H1 (cell line): ENCODE measurements at regions not wholly inside any gene's neighbourhood (a gene's known extent, or its start where the extent isn't known, plus 50 kb on each side); places are given as distances from the start of the nearest gene placed in this dataset.

ENCODE experiments used
- CTCF ChIA-PET: fragments of 300-600 bp; sonication (Branson Sonifier 250); formaldehyde crosslinking; loops from one replicate; lab custom pipeline; 2021; ENCODE audit not compliant: partially characterized antibody; lab: Charles Lee
- POLR2A ChIA-PET: fragments of 300-600 bp; sonication (Branson Sonifier 250); formaldehyde crosslinking; loops from one replicate; lab custom pipeline; 2021; ENCODE audit warnings: inconsistent platforms; ENCODE audit not compliant: partially characterized antibody; lab: Charles Lee
- DNase-seq, 2 experiments: peaks; one replicate each; pipeline versions ENCODE4 v3.0.0 to v3.0.0-alpha.2; 2010 to 2022; ENCODE audit warnings: low spot score in 2 of 2, low read depth in 1 of 2, mixed read lengths in 1 of 2
- FAIRE-seq: peaks from 2 replicates; lab custom pipeline; 2011; peaks lifted over from hg19 to GRCh38; lab: Jason Lieb, UNC
- H2AFZ ChIP-seq: 2 replicates; pipeline ENCODE4 v1.8.1; 2012; ENCODE audit warnings: low read length, inconsistent platforms
- H2AK5ac ChIP-seq: 2 replicates; pipeline ENCODE4 v1.6.1; 2013; ENCODE audit warnings: low read depth, low read length
- H2BK120ac ChIP-seq: replicated peaks from 2 replicates; pipeline ENCODE3; 2013; ENCODE audit warnings: low read depth, low read length, inconsistent platforms
- H2BK12ac ChIP-seq: 2 replicates; pipeline ENCODE4 v1.6.1; 2013; ENCODE audit warnings: low read depth, low read length
- H2BK15ac ChIP-seq: 2 replicates; pipeline ENCODE4 v1.6.1; 2013; ENCODE audit warnings: low read length
- H2BK20ac ChIP-seq: 2 replicates; pipeline ENCODE4 v1.6.1; 2013; ENCODE audit warnings: low read length
- H2BK5ac ChIP-seq: 2 replicates; pipeline ENCODE4 v1.6.1; 2013; ENCODE audit warnings: low read depth, low read length
- H3K14ac ChIP-seq: 2 replicates; pipeline ENCODE4 v1.6.1; 2013; ENCODE audit warnings: inconsistent platforms; ENCODE audit not compliant: insufficient read length
- H3K18ac ChIP-seq: 2 replicates; pipeline ENCODE4 v1.6.1; 2013; ENCODE audit warnings: low read length; ENCODE audit errors: extremely low read depth
- H3K23ac ChIP-seq: 2 replicates; pipeline ENCODE4 v1.6.1; 2013; ENCODE audit warnings: inconsistent platforms; ENCODE audit not compliant: insufficient read length
- H3K23me2 ChIP-seq: 2 replicates; pipeline ENCODE4 v1.6.1; 2013; ENCODE audit warnings: low read depth, low read length
- H3K27ac ChIP-seq: 2 replicates; pipeline ENCODE4 v1.6.1; 2011; ENCODE audit warnings: low read depth, low read length, inconsistent platforms
- H3K27me3 ChIP-seq, 4 experiments: replicated peaks in 1 of 4; 1 replicate in 1 of 4; 2 replicates in 3 of 4; pipeline versions ENCODE4 v1.6.1 to v1.8.1; 2011 to 2013; ENCODE audit warnings: low read length in 3 of 4, mild to moderate bottlenecking in 3 of 4, inconsistent platforms in 2 of 4, mixed read lengths in 2 of 4, moderate library complexity in 1 of 4; ENCODE audit not compliant: control insufficient read depth in 3 of 4, insufficient read depth in 3 of 4; ENCODE audit errors: extremely low read depth in 1 of 4
- H3K36me3 ChIP-seq, 4 experiments: 2 replicates each; pipeline versions ENCODE4 v1.6.1 to v1.8.1; 2011 to 2013; ENCODE audit warnings: mild to moderate bottlenecking in 4 of 4, low read length in 3 of 4, moderate library complexity in 2 of 4, control low read depth in 1 of 4, inconsistent platforms in 1 of 4; ENCODE audit not compliant: insufficient read depth in 4 of 4, control insufficient read depth in 2 of 4
- H3K4ac ChIP-seq: replicated peaks from 2 replicates; pipeline ENCODE3; 2013; ENCODE audit warnings: low read length, low read depth, mixed read lengths, inconsistent platforms; ENCODE audit not compliant: insufficient read length
- H3K4me1 ChIP-seq, 4 experiments: replicated peaks in 1 of 4; 1 replicate in 1 of 4; 2 replicates in 3 of 4; pipeline versions ENCODE4 v1.6.1 to v1.8.1; 2011 to 2013; ENCODE audit warnings: low read length in 3 of 4, inconsistent platforms in 2 of 4, mixed read lengths in 1 of 4; ENCODE audit not compliant: insufficient read depth in 4 of 4, control insufficient read depth in 3 of 4
- H3K4me2 ChIP-seq, 2 experiments: 2 replicates each; pipeline versions ENCODE4 v1.6.1 to v1.8.1; 2011 to 2013; ENCODE audit warnings: low read depth in 2 of 2, low read length in 2 of 2, control low read depth in 1 of 2, inconsistent platforms in 1 of 2, mild to moderate bottlenecking in 1 of 2; ENCODE audit not compliant: insufficient read depth in 1 of 2
- H3K4me3 ChIP-seq, 4 experiments: fragments of 200-600, 300-600 bp in 1 of 4; sonication (generic), shearing (Covaris generic), sonication (Bioruptor Twin) in 1 of 4; 2 replicates each; pipeline versions ENCODE4 v1.5.1 to v1.8.1; 2011 to 2016; ENCODE audit warnings: low read length in 4 of 4, low read depth in 3 of 4, control low read depth in 2 of 4, inconsistent platforms in 2 of 4, mild to moderate bottlenecking in 2 of 4, mixed read lengths in 1 of 4, moderate library complexity in 1 of 4; ENCODE audit not compliant: insufficient read depth in 2 of 4; ENCODE audit errors: extremely low read depth in 1 of 4
- H3K56ac ChIP-seq: replicated peaks from 2 replicates; pipeline ENCODE3; 2013; ENCODE audit warnings: low read depth, mild to moderate bottlenecking, mixed read lengths, low read length, inconsistent platforms; ENCODE audit not compliant: insufficient read length
- H3K79me1 ChIP-seq: 2 replicates; pipeline ENCODE4 v1.6.1; 2013; ENCODE audit warnings: low read depth, low read length, control low read depth
- H3K79me2 ChIP-seq, 2 experiments: 2 replicates each; pipeline versions ENCODE4 v1.6.1 to v1.8.1; 2012 to 2013; ENCODE audit warnings: low read length in 2 of 2, mild to moderate bottlenecking in 2 of 2, inconsistent platforms in 1 of 2; ENCODE audit not compliant: insufficient read depth in 2 of 2, control insufficient read depth in 1 of 2
- H3K9ac ChIP-seq, 4 experiments: replicated peaks in 1 of 4; 1 replicate in 1 of 4; 2 replicates in 3 of 4; pipeline versions ENCODE4 v1.6.1 to v1.8.1; 2011 to 2013; ENCODE audit warnings: low read depth in 3 of 4, low read length in 3 of 4, control low read depth in 2 of 4, mild to moderate bottlenecking in 2 of 4, moderate library complexity in 2 of 4, inconsistent platforms in 1 of 4; ENCODE audit errors: extremely low read depth in 1 of 4
- H3K9me3 ChIP-seq, 2 experiments: 2 replicates each; pipeline versions ENCODE4 v1.6.1 to v1.8.1; 2012 to 2013; ENCODE audit warnings: mild to moderate bottlenecking in 2 of 2, moderate library complexity in 2 of 2, control low read depth in 1 of 2, inconsistent platforms in 1 of 2, low read depth in 1 of 2, low read length in 1 of 2, mixed read lengths in 1 of 2; ENCODE audit not compliant: insufficient read depth in 2 of 2
- H4K20me1 ChIP-seq, 2 experiments: replicated peaks in 1 of 2; 2 replicates each; pipeline versions ENCODE3 to v1.8.1; 2011 to 2013; ENCODE audit warnings: inconsistent platforms in 2 of 2, low read length in 2 of 2, mild to moderate bottlenecking in 1 of 2; ENCODE audit not compliant: insufficient read depth in 2 of 2, control insufficient read depth in 1 of 2
- H4K5ac ChIP-seq: 2 replicates; pipeline ENCODE4 v1.6.1; 2013; ENCODE audit warnings: low read length, low read depth, mixed read lengths, inconsistent platforms; ENCODE audit not compliant: insufficient read length
- H4K8ac ChIP-seq: 2 replicates; pipeline ENCODE4 v1.8.0; 2013; ENCODE audit warnings: mild to moderate bottlenecking, moderate library complexity, low read length, inconsistent platforms; ENCODE audit not compliant: insufficient read depth; ENCODE audit errors: extremely low read depth
- H4K91ac ChIP-seq: replicated peaks from 2 replicates; pipeline ENCODE3; 2013; ENCODE audit warnings: low read length, mixed read lengths, inconsistent platforms; ENCODE audit not compliant: insufficient read length
- MAX ChIP-seq: IDR thresholded peaks from 2 replicates; pipeline ENCODE4 v1.6.1; 2012; ENCODE audit warnings: inconsistent platforms
- RFX5 ChIP-seq: IDR thresholded peaks from 2 replicates; pipeline ENCODE4 v1.6.1; 2011; ENCODE audit warnings: low read depth, low read length, improper control_type of control experiment, borderline replicate concordance
- WGBS, 2 experiments: shearing (Covaris generic) in 1 of 2; methylation state at CpG; one replicate each; pipeline versions ENCODE4 v1.1.6 to v1.1.7; 2013 to 2015; ENCODE audit warnings: low lambda C conversion rate in 2 of 2, mixed read lengths in 2 of 2, inconsistent platforms in 1 of 2, low coverage in 1 of 2, missing lambda C conversion rate in 1 of 2; ENCODE audit not compliant: insufficient replicate concordance in 2 of 2, insufficient coverage in 1 of 2, insufficient read length in 1 of 2; ENCODE audit errors: extremely low coverage in 1 of 2, missing lambda C conversion rate in 1 of 2; 5-methylcytosine and 5-hydroxymethylcytosine counted together

- peak overlapping the region; percentile 16 for H4K91ac ChIP-seq
- peak overlapping the region; percentile 97; the same call in 1 of the 2 replicates for H2BK5ac ChIP-seq
- peak overlapping the region; percentile 74 for H4K5ac ChIP-seq
- H4K20me1 ChIP-seq: no peaks in the 10 kb centered on the region
- H4K8ac ChIP-seq: 0 out of 2 replicates have a peak overlapping the region, but pooled peaks have one; percentile 11
- H3K9me3 ChIP-seq: no peaks in the 10 kb centered on the region
- DNase-seq (peak in 1 of 2 experiments; percentile 58), FAIRE-seq (no peak)
- H3K56ac ChIP-seq: peak overlapping the region; percentile 0
- no peaks in the 10 kb centered on the region for H3K79me2 ChIP-seq
- peaks cover 11 to 28% (median 22%) of the 10 kb centered on the region in 4 experiments for H3K4me1 ChIP-seq
- peak overlapping the region; percentile 100 for H2BK12ac ChIP-seq
- no peak for TF ChIP-seq RFX5
- TF ChIP-seq MAX: peak; percentile 40; the same call in 1 of the 2 replicates
- H3K4ac ChIP-seq: peak overlapping the region; percentile 96
- H3K23me2 ChIP-seq: 0 out of 2 replicates have a peak, but pooled peaks cover 3% of the 10 kb centered on the region
- no peak overlapping the region for H3K23ac ChIP-seq
- H3K18ac ChIP-seq: peak overlapping the region; percentile 80
- 38% methylated on average over 15 of the region's 15 CpGs; no CpG with 5 or more reads in 1 of the 2 experiments for WGBS, 2 experiments
- peak overlapping the region; percentile 98 for H2BK20ac ChIP-seq
- H3K9ac ChIP-seq: peak overlapping the region in 3 of 4 experiments; percentile 13 to 24 (median 13); a peak in 4 of 7 replicates
- peak overlapping the region; percentile 55; the same call in 1 of the 2 replicates for H3K27ac ChIP-seq
- no peaks in the 10 kb centered on the region for H3K79me1 ChIP-seq
- H2AFZ ChIP-seq: no peak overlapping the region
- H3K14ac ChIP-seq: no peak overlapping the region
- peak overlapping the region in 3 of 4 experiments; percentile 3 to 51 (median 6); a peak in 4 of 8 replicates for H3K4me3 ChIP-seq
- POLR2A ChIA-PET: interaction anchor here (0.9 to 1.7 kb wide), 5 partner anchors 15 to 69 kb away, joined by 3 to 6 read pairs (median 5); no protein-coding TSS in a partner anchor
- H3K4me2 ChIP-seq: peak overlapping the region; percentile 49 to 81
- peaks cover 16 to 48% (median 42%) of the 10 kb centered on the region in 4 experiments for H3K27me3 ChIP-seq
- H2BK15ac ChIP-seq: peak overlapping the region; percentile 94
- peak overlapping the region; percentile 96 for H2AK5ac ChIP-seq
- H2BK120ac ChIP-seq: peak overlapping the region; percentile 97
- no peaks in the 10 kb centered on the region for H3K36me3 ChIP-seq
- CTCF ChIA-PET: interaction anchor here (0.6 to 2.2 kb wide), 3 partner anchors 10 to 123 kb away, joined by 3 to 5 read pairs (median 3); no protein-coding TSS in a partner anchor
Measured at GRCh38 chr20:56735084-56735642, 106.1 kb downstream of the TFAP2C start.
